ENCODE measurements at regions not wholly inside any gene's neighbourhood (a gene's known extent, or its start where the extent isn't known, plus 50 kb on each side); places are given as distances from the start of the nearest gene placed in this dataset.
"Not testable (repeated sequence)": the region's sequence is repeated elsewhere in the genome, so short reads cannot be mapped to it uniquely, and the experiment has no call there.

DNA sequence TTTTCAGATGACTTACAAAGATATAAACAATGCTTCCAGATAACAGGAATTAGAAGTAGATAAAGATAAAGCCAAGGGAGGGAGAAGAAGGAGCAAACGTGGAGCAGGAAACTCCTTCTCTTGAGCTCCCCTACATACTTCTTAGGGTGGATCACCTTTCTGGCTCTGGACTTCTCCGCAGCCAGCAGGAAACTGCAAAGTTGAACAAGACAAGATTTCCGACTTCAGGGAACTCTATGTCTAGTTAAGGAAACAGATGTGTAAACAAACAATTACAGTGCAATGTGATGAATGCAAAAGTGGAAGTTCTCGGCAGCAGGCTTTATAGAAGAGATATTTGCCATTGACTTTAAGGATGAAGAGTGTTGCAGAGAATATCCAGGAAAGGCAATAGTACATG lies 134.0 kb upstream of the MARCKS start:
- intact Hi-C loops (cut with micrococcal nuclease): no loop called here

DNA sequence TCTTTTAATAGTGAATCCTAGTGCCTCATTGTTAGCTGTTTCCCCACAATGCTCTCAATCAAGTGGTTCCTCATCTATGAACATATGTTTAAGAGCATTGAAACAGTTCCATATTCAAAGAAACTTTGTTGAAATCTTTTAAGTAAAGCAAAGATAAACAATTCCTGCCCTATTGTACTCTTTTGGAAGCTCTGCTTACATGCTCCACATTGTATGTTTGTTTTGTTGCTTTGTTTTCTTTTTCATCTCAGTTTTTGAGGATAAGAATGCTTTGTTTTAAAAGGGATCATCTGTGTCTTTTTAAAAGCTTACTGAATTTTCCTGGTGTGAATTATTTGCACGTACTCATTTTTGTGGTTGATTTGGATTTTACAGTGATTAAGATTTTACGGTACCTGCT lies 132.2 kb upstream of the MARCKS start:
- intact Hi-C loops (cut with micrococcal nuclease): not testable (repeated sequence)

DNA sequence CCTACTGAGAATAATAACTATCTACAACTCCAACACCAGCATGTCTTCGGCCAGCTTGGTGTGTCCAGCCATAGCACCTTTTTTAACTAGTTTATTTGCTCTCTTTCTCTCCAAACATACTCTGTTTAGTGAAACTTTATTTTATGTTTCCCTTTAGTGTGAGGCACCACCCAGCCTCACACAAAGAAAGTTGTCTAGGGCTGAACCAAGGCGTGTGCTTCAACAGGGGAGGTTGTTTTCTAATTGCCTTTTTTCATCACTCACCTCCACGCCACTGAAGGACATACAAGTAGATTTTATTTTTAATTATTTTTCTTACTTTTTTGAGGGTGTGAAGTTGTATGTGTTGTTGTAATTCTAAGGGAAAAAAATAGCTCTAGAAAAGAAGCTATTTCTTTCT lies 125.6 kb upstream of the MARCKS start:
- intact Hi-C loops (cut with micrococcal nuclease): no loop called here

DNA sequence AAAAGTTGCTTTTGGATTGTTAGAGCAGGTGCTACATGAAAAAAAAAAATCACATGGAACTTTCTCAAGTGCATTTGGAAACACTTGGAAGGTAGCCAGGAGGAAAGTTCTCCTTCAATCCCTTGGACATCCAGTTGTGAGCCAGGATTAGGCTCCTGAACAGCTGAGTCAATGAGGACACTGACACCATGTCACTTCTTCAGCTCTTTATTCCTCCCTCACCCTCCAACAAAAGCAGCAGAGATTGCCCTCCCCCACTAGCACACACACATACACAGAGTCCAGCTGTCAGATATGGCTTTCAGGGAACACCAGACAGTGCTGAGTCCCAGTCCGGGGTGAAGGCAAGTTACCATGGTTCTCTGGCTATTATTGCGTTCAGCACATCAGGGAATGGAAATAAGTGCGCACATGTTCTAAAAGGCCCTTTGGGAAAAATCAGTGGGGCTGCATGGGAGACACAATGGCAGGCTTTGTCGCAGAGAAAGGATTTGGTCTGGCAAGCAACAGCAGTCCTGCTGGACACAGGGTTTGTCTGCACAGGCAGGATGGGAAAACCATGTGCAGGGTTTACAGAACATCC lies 124.7 kb upstream of the MARCKS start:
- intact Hi-C loops (cut with micrococcal nuclease): no loop called here

DNA sequence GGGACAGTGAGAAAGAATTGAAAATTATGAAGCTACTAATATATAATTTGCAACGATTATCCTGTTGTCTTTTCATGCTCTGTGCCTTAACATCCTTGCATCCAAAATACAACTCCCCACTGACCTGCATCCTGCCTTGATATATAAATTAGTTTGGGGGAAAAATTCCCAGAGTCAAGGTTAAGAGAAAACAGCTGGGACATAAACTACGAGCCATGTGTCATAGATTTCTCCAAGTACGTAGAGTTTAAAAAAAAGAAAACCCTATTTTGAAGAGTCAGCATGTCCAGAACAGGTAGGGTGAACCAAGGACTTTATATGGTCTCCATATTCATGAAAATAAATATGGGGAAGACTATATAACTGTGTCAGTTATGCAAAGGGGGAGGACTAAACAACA lies 123.8 kb upstream of the MARCKS start:
- intact Hi-C loops (cut with micrococcal nuclease): no loop called here

DNA sequence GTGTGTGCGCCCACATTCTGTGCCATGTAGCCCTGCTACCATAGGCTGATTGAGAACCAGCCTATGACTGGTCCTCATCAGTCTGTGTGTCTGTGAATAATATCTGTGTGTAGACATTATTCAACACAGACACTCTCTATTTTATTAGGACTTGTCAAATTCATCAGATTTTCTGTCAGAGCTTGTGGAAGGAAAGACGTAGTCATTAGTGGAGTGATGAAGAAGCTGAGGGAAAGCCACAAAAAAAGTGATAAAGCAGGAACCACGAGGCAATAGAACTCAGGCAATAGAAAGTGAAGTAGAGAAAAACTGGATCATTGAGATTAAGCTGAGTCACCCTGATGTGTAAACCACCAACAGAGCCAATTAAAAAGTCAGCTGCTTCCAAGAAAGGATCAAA lies 122.2 kb upstream of the MARCKS start:
- intact Hi-C loops (cut with micrococcal nuclease): no loop called here

DNA sequence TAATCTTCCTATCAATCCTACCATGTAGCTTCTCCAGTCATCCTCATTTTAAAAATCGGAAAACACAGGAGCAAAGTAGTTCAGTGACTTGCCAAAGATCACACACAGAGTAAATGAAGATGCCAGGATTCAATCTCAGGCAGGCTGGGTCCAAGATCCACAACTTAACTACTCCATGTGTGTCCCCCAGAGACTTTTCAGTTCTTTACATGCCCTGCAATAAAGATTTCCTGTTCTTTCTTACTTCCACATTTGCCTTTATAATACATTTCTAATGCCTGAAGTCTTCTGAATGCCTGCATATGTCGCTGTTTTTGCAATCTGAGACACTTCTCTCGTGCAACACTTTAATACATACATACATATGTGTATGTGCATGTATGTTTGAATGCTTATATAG lies 121.7 kb upstream of the MARCKS start:
- intact Hi-C loops (cut with micrococcal nuclease): no loop called here

DNA sequence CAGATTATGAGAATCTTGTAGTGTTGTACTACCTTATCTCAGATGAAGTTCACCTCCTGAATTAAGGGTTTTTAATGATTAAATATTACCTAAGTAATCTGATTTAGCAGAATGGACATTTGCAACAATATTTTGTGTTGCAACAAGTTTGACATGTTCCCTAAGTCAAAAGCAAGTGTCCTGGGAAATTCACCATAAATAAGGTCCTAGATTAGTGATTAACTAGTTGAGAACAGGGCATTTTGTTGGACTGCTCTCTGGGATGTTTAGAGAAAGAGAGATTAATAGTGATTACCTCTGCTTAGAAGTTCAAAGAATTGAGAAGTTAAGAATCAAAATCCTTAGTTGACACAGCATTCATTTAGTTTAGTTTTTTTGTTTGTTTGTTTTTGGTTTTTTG lies 120.2 kb upstream of the MARCKS start:
- intact Hi-C loops (cut with micrococcal nuclease): no loop called here

DNA sequence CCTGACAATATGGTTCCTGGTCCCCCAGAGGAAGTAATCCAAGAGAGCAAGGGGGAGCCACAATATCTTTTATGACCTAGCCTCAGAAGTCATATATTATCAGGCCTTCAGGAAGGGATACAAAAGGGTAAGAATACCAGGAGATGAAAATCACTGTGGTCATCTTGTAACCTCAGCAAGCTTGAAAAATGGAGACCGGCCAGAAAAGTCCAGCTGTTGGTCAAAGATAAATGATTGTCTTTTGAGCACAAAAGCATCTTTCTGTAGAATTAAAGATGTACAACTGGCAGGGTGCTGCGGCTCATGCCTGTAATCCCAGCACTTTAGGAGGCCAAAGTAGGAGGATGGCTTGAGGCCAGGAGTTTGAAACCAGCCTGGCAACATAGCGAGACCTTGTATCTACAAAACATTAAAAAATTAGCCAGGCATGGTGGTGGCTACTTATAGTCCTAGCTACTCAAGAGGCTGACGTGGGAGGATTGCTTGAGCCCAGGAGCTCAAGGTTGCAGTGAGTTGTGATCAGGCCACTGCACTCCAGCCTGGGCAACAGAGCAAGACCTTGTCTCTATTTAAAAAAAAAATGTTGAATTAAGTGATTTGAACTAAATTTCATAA lies 118.0 kb upstream of the MARCKS start:
- intact Hi-C loops (cut with micrococcal nuclease): no loop called here

DNA sequence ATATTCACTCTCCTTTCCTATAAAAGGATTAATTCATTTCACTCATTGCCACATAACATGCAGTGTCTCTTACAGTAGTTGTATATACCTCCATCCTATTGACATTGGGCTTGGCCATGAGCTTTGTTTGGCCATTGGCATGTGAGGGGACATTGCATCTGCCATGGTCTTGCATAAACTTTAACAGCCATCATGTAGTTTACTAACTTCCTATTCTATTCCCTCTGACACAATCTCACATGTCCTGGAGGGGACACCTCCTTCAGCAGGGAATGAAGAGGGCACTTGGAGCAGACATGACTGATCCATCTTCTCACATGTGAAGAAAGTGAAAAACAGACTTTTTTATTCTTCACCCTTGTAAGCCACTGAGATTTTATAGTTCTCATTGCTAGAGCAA lies 115.5 kb upstream of the MARCKS start:
- intact Hi-C loops (cut with micrococcal nuclease): no loop called here

DNA sequence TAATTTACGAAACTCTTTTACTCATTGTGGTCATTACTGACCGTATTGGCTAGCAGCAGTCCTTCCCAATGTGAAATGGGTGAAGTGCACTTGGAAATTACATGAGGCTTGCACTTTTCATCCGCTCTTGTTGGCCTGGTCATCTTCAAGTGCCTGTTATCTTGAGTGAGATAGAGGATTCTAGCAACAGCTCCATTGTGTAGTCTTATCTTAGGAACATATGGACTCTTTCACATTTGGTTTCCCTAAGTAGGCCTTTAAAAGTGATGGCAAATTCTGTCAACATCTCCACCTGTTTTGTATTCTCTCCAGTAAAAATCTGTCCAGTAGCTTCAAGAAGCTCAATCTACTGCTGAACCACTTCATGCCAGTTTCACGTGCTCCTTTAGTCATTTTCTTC lies 114.8 kb upstream of the MARCKS start:
- intact Hi-C loops (cut with micrococcal nuclease): no loop called here

DNA sequence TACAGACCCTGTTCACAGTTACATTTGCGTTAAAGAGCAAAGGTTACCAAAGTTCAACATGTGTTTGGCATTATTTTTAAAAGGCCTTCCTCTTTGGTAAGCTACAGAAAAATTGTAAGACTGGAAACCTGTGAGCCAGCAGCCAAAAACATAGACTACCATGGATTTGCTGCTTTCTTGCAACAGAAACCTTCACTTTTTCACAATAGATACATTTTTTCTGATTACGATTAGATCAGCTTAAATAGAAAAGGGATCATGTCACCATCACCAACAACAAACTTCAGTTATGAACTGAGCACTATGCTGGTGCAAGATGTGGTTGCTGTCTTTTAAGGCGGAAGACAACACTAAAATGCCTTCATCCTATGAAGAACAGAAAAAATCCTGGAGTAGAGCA lies 112.3 kb upstream of the MARCKS start:
- intact Hi-C loops (cut with micrococcal nuclease): no loop called here

DNA sequence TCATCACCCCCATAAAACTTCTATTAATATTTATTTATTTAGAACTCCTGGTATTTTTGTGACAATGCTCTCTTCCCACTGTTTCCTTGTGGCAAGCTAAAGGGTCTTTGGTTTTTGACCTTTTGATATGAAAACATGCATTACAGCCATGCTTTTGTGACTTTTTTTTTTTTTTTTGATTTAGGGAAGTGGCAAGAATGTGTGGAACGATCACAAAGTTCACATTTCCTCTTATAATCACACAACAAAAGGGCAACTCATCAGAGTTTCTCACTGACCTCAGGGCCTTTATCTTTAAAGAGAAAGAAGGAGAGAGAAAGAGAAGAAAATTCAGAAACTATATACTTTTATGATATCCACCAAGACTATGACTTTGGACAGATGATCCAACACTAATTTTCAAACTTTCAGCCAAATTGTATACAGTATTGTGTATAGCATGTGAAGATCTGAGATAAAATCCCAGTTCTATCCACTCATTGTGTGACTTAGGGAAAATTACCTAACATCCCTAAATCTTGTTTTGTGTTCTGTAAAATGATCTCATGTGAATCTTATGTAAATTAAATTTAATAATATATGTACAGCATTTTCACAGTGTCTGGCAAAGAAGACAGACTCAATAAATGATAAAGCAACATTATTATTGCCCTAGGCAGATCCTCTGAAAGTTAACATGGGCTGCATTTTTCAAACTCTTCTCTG lies 106.8 kb upstream of the MARCKS start:
- intact Hi-C loops (cut with micrococcal nuclease): no loop called here

DNA sequence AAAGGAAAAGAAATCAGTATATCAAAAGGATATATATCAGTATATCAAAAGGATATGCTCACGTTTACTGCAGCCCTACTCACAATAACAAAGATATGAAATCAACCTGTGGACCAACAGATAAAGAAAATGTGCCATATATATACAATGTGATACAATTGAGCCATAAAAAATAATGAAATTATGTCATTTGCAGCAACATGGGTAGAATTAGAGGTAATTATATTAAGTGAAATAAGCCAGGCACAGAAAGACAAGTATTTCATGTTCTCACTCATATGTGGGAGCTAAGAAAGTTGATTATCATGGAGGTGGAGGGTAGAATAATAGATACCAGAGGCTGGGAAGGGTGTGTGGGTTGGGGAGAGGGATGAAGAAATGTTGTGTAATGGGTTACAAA lies 102.9 kb upstream of the MARCKS start:
- intact Hi-C loops (cut with micrococcal nuclease): no loop called here

DNA sequence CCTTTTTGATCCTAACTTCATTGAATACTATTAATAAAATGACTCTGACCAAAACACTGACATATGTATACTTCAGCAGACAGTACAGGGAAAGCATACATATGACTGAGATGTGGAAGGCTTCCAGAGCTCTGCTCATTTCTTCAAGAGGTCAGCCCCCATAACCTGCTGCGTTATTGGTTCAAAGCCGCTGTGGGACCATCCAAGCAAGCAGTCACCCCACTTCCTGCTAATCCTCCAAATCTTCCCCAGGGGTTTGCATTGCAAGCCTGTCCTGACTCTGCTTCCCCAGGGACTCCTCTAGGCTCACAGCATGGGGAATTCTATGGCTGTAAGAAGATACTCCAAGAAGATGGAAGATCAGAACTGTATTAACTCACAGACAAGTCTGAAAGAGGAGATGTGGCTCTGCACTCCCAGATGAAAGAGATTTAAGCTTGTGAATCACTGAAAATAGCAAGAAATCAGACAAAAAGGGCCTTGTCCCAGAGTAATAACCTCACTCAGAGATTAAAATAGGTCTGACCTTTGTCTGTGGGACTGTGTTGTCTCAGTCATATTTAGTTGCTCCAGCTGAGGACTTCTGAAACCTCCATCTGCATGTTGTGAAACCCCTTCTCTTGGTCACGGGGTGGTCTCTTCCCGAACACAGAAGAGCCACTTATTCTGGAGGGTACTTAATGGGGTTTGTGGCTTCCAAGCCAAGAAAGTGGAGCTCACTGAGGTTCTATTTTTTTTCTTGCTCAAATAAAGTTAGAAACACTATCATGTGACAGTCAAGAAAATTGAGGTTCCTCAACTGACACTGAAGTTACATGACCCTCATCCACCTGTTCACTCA lies 101.5 kb upstream of the MARCKS start:
- intact Hi-C loops (cut with micrococcal nuclease): no loop called here

DNA sequence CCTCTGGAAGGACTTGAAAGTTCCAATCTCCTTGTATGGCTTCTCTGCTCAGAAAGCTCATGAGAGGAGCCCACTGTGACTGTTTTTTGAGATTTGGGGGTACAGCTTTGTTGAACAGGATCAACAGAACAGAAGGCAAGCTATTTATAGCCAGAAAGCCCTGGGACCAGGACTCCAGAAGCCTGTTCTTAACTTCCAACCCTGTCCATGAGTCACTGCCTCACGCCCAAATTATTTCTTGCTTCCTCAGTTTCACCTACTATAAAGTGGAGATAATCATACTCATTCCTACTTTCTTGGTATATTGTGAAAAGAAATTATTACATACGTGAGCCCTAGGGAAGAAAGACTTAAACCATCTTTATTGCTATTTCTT lies 100.9 kb upstream of the MARCKS start:
- intact Hi-C loops (cut with micrococcal nuclease): no loop called here

DNA sequence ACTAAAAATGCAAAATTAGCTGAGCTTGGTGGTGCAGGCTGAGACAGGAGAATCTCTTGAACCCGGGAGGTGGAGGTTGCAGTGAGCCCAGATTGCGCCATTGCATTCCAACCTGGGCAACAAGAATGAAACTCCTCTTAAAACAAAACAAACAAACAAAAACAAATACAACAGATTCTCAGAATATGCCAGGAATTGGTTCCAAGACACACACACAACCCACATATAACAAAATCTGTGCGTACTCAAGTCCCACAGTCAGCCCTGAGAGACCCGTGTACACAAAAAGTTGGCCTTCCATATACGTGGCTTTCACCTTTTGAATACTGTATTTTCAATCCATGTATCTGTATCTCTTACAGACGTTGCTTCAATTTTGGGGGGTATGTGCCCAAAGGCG lies 98.9 kb upstream of the MARCKS start:
- intact Hi-C loops (cut with micrococcal nuclease): no loop called here

DNA sequence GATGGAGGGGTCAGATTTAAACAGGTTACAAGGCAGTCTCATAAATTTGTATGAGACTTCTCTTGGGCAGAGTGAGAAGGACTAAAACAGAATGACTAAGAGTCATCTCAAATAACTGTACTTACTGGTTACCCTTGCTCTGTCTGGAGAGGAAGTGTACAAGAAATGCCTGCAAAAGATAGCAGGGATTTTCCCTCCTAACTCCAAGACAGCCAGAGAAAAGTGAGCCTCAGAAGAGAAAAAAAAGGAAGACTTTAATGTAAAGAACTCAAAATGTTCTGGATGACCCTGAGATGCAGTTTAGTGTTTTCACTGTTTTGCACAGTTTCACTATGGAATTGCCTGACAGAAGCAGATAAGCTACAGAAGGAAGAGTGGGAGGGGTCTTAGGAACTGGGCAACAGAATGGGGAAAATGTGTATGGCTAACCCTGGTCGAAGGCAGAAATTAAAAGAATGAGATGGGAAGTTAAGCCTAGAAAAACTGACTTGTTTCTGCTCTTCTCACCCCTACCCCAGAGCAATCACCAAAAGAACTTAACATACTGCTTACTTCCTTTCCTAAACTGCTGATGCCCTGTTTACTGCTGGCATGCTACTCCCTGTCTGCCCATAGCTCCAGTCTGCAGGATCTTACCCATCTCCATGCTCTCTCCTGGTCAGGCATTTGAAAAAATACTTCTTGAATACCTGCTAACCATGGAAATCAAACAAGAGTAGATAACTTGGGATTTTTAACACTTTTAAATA lies 98.1 kb upstream of the MARCKS start:
- intact Hi-C loops (cut with micrococcal nuclease): no loop called here

DNA sequence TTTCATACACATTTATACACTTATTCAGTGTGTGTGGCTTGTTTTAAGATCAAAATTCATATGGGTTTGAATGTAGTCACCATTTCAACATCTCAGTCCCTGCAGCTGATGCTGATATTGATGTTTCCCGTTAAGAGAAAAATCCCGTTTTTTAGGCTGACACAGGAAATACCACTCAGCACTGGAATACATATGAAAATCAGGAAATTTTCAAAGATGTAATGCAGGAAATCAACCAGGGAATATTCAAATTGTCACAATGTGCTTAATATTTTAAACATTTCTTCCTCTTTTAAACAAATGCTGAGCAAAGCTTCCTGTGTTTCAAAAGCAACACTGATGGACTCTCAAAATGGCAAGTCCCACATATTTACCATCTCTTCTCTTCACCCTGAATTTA lies 94.5 kb upstream of the MARCKS start:
- intact Hi-C loops (cut with micrococcal nuclease): no loop called here

DNA sequence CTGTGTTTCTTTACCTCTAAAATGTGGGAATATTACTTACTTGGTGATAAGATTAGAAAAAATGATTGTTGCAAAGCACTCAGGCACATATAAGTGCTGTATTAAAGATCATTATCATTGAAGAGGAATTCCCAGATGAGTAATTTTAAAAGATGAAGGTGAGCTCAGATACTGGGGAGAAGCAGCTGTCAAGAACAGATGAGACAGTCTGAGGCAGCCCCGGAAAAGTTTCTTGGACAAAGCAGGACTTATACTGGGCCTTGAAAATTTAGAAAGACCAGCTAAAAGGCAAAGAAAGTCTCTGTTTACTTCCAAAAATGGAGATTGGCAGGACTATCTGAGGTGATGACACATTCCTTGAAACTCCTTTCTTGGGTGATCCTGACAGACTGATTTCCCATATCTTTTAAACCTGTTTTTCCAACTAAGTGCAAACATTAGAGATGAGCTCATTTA lies 93.8 kb upstream of the MARCKS start:
- intact Hi-C loops (cut with micrococcal nuclease): no loop called here

DNA sequence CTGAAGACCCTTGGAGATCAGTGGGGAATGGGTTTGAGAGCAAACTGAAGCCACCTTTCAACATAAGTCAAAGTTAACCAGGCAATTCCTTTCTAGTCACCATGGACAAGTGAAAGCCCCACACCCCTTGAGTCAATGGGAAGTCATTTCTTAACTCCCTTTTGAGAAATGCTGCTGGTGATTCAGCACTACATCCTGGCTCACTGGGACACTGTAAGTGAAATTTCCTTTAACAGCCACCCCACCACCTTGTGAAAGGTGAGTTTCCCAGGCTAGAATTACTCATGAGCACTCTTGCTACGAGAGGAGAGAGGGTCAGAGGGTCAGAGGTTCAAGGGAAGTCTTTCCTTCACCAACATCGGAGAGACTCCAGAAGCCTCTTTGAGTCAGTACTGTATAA lies 93.3 kb upstream of the MARCKS start:
- intact Hi-C loops (cut with micrococcal nuclease): no loop called here

DNA sequence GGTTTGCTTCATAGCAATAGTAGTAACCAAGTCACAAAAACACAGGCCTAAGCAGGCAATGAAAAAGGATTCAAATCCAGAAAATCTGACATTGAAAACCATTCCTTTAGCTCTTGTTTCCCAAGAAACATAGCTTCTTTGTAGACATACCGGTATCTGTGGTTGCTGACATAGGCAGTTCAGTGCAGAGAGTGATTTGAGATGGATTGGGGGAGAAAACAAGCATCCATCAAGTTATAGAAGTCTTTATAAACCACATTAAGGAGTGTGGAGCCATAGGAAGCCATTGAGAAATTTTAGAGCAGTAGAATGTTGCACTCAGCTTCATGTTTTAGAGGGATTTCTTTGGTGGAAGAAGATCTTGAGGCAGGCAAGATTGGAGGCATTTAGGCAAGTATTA lies 91.2 kb upstream of the MARCKS start:
- intact Hi-C loops (cut with micrococcal nuclease): no loop called here

Data from T-helper 1 cell treated with Interleukin-12 subunit alpha and Interleukin-12 subunit beta and Interleukin-4 antibody, amounts not matched to agents 30 ng/mL and 1 ng/mL, for 36 hours (primary cell).